Panc1 (cell line): ENCODE measurements at regions not wholly inside any gene's neighbourhood (a gene's known extent, or its start where the extent isn't known, plus 50 kb on each side); places are given as distances from the start of the nearest gene placed in this dataset.

Experiments
- ATAC-seq: fragments of 200-7000 bp; cut with Tn5 transposase; 2 replicates; pipeline ENCODE4 v1.9.1; 2020; ENCODE audit warnings: mild to moderate bottlenecking, moderate library complexity
- BruUV-seq: library from RNA; stranded (reverse); fragments of 400-500 nt; replicated peaks from 2 replicates; lab custom pipeline; 2021; lab: Mats Ljungman, UMichigan
- CTCF ChIA-PET: fragments of 300-600 bp; sonication (Branson Sonifier 250); formaldehyde crosslinking; loops from one replicate; lab custom pipeline; 2022; ENCODE audit warnings: antibody characterized with exemption; lab: Charles Lee
- POLR2A ChIA-PET: fragments of 300-600 bp; sonication (Branson Sonifier 250); formaldehyde crosslinking; loops from one replicate; lab custom pipeline; 2022; ENCODE audit warnings: antibody characterized with exemption; lab: Charles Lee
- DNase-seq: peaks from one replicate; pipeline ENCODE4 v3.0.0-alpha.2; 2010; ENCODE audit warnings: low read depth, low spot score
- H3K27ac ChIP-seq: 2 replicates; pipeline ENCODE4 v1.5.1; 2011; ENCODE audit warnings: mild to moderate bottlenecking, low read length, inconsistent platforms
- H3K27me3 ChIP-seq: fragments of 200-500 bp; sonication (Bioruptor generic); 2 replicates; pipeline ENCODE4 v1.6.0; 2014; ENCODE audit warnings: low read length, inconsistent platforms; ENCODE audit not compliant: control insufficient read depth, insufficient read depth
- H3K36me3 ChIP-seq: fragments of 200-500 bp; sonication (Bioruptor generic); 2 replicates; pipeline ENCODE4 v1.5.1; 2014; ENCODE audit warnings: inconsistent platforms, mild to moderate bottlenecking, low read length, moderate library complexity; ENCODE audit not compliant: control insufficient read depth, insufficient read depth
- H3K4me1 ChIP-seq: 2 replicates; pipeline ENCODE4 v1.5.1; 2011; ENCODE audit warnings: inconsistent platforms, mild to moderate bottlenecking, low read length, moderate library complexity; ENCODE audit not compliant: control insufficient read depth, insufficient read depth
- H3K4me3 ChIP-seq, 2 experiments: 2 replicates each; pipeline ENCODE4 v1.5.1; 2011 to 2012; ENCODE audit warnings: low read depth in 2 of 2, low read length in 2 of 2, mild to moderate bottlenecking in 2 of 2, inconsistent platforms in 1 of 2, moderate library complexity in 1 of 2
- H3K9me3 ChIP-seq: fragments of 200-500 bp; sonication (Bioruptor generic); 2 replicates; pipeline ENCODE4 v1.5.1; 2014; ENCODE audit warnings: low read depth, mild to moderate bottlenecking, inconsistent platforms, low read length, moderate library complexity; ENCODE audit not compliant: control insufficient read depth, insufficient read depth
- POLR2AphosphoS5 ChIP-seq: IDR thresholded peaks from 2 replicates; pipeline ENCODE4 v1.6.1; 2012; ENCODE audit warnings: mild to moderate bottlenecking, low read depth, low read length, moderate library complexity
- REST ChIP-seq, 2 experiments: IDR thresholded peaks; 2 replicates each; pipeline ENCODE4 v1.6.1; 2011 to 2012; ENCODE audit warnings: low read depth in 2 of 2, control low read depth in 1 of 2, low read length in 1 of 2, mild to moderate bottlenecking in 1 of 2, moderate library complexity in 1 of 2; ENCODE audit not compliant: insufficient read depth in 1 of 2
- SIN3A ChIP-seq: IDR thresholded peaks from 2 replicates; pipeline ENCODE4 v1.6.1; 2012; ENCODE audit warnings: low read depth, mild to moderate bottlenecking, low read length, moderate library complexity, borderline replicate concordance; ENCODE audit not compliant: insufficient read depth
- TCF7L2 ChIP-seq: IDR thresholded peaks from 2 replicates; pipeline ENCODE4 v1.6.1; 2011; ENCODE audit warnings: mild to moderate bottlenecking, low read depth, low read length, inconsistent platforms
- in situ Hi-C: cut with HindIII; loops from 2 replicates; pipeline ENCODE4 v1.10.0; 2016; ENCODE audit warnings: low sequenced_read_pairs, low pct_unique_long_range_greater_than_20kb
- intact Hi-C: fragments of 100-400 bp; cut with micrococcal nuclease; formaldehyde crosslinking; loops from one replicate; pipeline ENCODE4 v1.10.0; 2022; ENCODE audit not compliant: unreplicated experiment
- TF ChIP-seq, protein P1 (sequence below): fragments of 450-650 bp; IDR thresholded peaks from 2 replicates; pipeline ENCODE4 v1.5.1; 2017; ENCODE audit warnings: mild to moderate bottlenecking

DNA sequence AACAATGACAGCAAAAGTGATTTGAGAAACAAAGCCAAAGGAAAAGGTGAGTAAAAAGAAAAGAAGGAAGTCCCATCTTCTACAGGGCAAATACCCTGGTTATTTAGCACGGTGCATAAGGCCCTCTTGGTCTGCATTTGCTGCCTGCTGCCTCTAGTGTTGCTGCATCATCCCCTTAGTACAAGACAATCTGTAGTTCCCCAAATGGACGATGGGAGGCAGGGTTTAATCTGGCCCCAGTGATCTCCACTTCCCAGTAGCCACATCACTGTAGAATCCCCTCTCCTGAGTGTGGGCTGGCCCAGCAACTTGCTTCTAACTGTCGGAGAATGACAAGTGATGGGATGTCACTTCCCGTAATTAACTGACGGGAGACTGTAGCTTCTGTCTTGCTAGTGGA, 85.1 kb downstream of the CTAGE1 start:
- no TSS peak for BruUV-seq
- Histone ChIP-seq H3K4me1 (no peaks in the 10 kb centered on the region), H3K36me3 (no peaks in the 10 kb centered on the region), H3K9me3 (no peaks in the 10 kb centered on the region), H3K27ac (no peak overlapping the region), H3K4me3 (no peak overlapping the region), H3K27me3 (no peaks in the 10 kb centered on the region; the same call in 1 of the 2 replicates)
- intact Hi-C loops (no loop called here), in situ Hi-C loops (no loop called here)
- no peak for TF ChIP-seq POLR2AphosphoS5
- TF ChIP-seq TCF7L2, result no peak
- TF ChIP-seq, protein P1, sequence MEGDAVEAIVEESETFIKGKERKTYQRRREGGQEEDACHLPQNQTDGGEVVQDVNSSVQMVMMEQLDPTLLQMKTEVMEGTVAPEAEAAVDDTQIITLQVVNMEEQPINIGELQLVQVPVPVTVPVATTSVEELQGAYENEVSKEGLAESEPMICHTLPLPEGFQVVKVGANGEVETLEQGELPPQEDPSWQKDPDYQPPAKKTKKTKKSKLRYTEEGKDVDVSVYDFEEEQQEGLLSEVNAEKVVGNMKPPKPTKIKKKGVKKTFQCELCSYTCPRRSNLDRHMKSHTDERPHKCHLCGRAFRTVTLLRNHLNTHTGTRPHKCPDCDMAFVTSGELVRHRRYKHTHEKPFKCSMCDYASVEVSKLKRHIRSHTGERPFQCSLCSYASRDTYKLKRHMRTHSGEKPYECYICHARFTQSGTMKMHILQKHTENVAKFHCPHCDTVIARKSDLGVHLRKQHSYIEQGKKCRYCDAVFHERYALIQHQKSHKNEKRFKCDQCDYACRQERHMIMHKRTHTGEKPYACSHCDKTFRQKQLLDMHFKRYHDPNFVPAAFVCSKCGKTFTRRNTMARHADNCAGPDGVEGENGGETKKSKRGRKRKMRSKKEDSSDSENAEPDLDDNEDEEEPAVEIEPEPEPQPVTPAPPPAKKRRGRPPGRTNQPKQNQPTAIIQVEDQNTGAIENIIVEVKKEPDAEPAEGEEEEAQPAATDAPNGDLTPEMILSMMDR, result no peak
- TF ChIP-seq SIN3A, result no peak
- TF ChIP-seq REST (IDR thresholded peaks at IDR 0.05; ENCODE audit: insufficient read depth in 1 of 2, low read depth in 2 of 2, low read length in 1 of 2), result no peak
- ChIA-PET CTCF (no interaction called here), POLR2A (interaction anchor here (0.6 kb wide), 1 partner anchor 12 kb away, joined by 3 read pairs; no protein-coding TSS in a partner anchor)
- ATAC-seq, result no peak
- no peak for DNase-seq

DNA sequence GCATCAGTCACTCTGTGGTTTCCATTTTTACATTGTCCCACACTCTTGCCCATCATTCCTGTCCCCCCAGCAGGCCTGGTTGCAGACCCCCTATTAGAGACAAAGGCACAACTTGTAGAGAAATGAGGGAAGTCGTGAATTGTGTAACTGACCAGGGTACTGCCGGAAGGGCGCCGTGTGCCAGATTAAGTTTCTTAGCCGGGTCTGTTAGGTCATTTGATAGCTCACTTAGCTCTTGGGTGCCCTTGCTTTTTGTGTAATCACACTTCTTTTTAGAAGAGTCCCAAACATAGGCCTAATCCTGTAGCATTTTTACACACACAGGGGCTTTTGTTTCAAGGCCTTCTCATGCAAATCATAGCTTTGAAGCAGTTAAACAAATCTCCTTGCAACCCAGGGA, 87.2 kb downstream of the CTAGE1 start:
- POLR2A ChIA-PET, result no interaction called here
- no peak overlapping the region for H3K27ac ChIP-seq
- no peak for TF ChIP-seq REST (IDR thresholded peaks at IDR 0.05; ENCODE audit: insufficient read depth in 1 of 2, low read depth in 2 of 2, low read length in 1 of 2)
- TF ChIP-seq TCF7L2, result no peak
- no peak for TF ChIP-seq POLR2AphosphoS5
- TF ChIP-seq SIN3A, result no peak
- ATAC-seq, result no peak
- no peak overlapping the region for H3K4me3 ChIP-seq
- H3K9me3 ChIP-seq, result no peaks in the 10 kb centered on the region
- no peaks in the 10 kb centered on the region for H3K4me1 ChIP-seq
- CTCF ChIA-PET, result no interaction called here
- H3K36me3 ChIP-seq, result no peaks in the 10 kb centered on the region
- in situ Hi-C loops, result no loop called here
- intact Hi-C loops, result no loop called here
- BruUV-seq, result no TSS peak
- no peak for DNase-seq
- H3K27me3 ChIP-seq, result no peaks in the 10 kb centered on the region; the same call in 1 of the 2 replicates
